Mesenchymal stem cell (in vitro differentiated cells and primary cell): ENCODE measurements at regions not wholly inside any gene's neighbourhood (a gene's known extent, or its start where the extent isn't known, plus 50 kb on each side); places are given as distances from the start of the nearest gene placed in this dataset.
"Not testable (repeated sequence)": the region's sequence is repeated elsewhere in the genome, so short reads cannot be mapped to it uniquely, and the experiment has no call there.

Experiments used
- DNase-seq: peaks from one replicate; pipeline ENCODE4 v3.0.0-alpha.2; 2013
- H2AFZ ChIP-seq: one replicate; pipeline ENCODE4 v1.6.1; 2013; ENCODE audit warnings: low read depth, mild to moderate bottlenecking, control low read depth, inconsistent platforms, low read length, moderate library complexity
- H2AK5ac ChIP-seq: 2 replicates; pipeline ENCODE4 v1.6.1; 2013; ENCODE audit warnings: low read length, moderate library complexity, mild to moderate bottlenecking, inconsistent platforms; ENCODE audit not compliant: severe bottlenecking
- H2BK120ac ChIP-seq: one replicate; pipeline ENCODE4 v1.6.1; 2013; ENCODE audit warnings: low read depth, mild to moderate bottlenecking, inconsistent platforms, low read length, moderate library complexity
- H2BK12ac ChIP-seq, 2 experiments: one replicate each; pipeline ENCODE4 v1.6.1; 2013; ENCODE audit warnings: inconsistent platforms in 2 of 2, low read length in 2 of 2, mild to moderate bottlenecking in 2 of 2, moderate library complexity in 2 of 2, control low read depth in 1 of 2
- H2BK15ac ChIP-seq: one replicate; pipeline ENCODE4 v1.6.1; 2013; ENCODE audit warnings: mild to moderate bottlenecking, low read depth, inconsistent platforms; ENCODE audit not compliant: poor library complexity, severe bottlenecking
- H2BK5ac ChIP-seq: 2 replicates; pipeline ENCODE4 v1.6.1; 2013; ENCODE audit warnings: low read depth, mild to moderate bottlenecking, low read length, control low read depth, inconsistent platforms; ENCODE audit not compliant: poor library complexity, severe bottlenecking
- H3K14ac ChIP-seq, 2 experiments: one replicate each; pipeline ENCODE4 v1.6.1; 2013; ENCODE audit warnings: inconsistent platforms in 2 of 2, low read length in 2 of 2, control low read depth in 1 of 2, mild to moderate bottlenecking in 1 of 2, moderate library complexity in 1 of 2
- H3K18ac ChIP-seq, 2 experiments: one replicate each; pipeline ENCODE4 v1.6.1; 2013; ENCODE audit warnings: inconsistent platforms in 2 of 2, low read length in 2 of 2, control low read depth in 1 of 2, low read depth in 1 of 2, mild to moderate bottlenecking in 1 of 2
- H3K23ac ChIP-seq, 2 experiments: one replicate each; pipeline ENCODE4 v1.6.1; 2013; ENCODE audit warnings: inconsistent platforms in 2 of 2, low read length in 2 of 2, mild to moderate bottlenecking in 2 of 2, moderate library complexity in 2 of 2, control low read depth in 1 of 2
- H3K27ac ChIP-seq: 2 replicates; pipeline ENCODE4 v1.5.1; 2013; ENCODE audit warnings: mild to moderate bottlenecking, moderate library complexity, low read length, control low read depth, inconsistent platforms; ENCODE audit not compliant: poor library complexity, severe bottlenecking
- H3K27me3 ChIP-seq, 2 experiments: 2 replicates each; pipeline versions ENCODE4 v1.6.1 to v1.7.0; 2013; ENCODE audit warnings: low read length in 2 of 2, mild to moderate bottlenecking in 2 of 2, moderate library complexity in 2 of 2, control low read depth in 1 of 2, inconsistent platforms in 1 of 2; ENCODE audit not compliant: control insufficient read depth in 1 of 2, insufficient read depth in 1 of 2
- H3K36me3 ChIP-seq, 2 experiments: 2 replicates each; pipeline versions ENCODE4 v1.6.1 to v1.7.0; 2013; ENCODE audit warnings: low read length in 2 of 2, control low read depth in 1 of 2, inconsistent platforms in 1 of 2, low read depth in 1 of 2, mild to moderate bottlenecking in 1 of 2; ENCODE audit not compliant: insufficient read depth in 2 of 2, control insufficient read depth in 1 of 2
- H3K4ac ChIP-seq, 2 experiments: one replicate each; pipeline ENCODE4 v1.6.1; 2013; ENCODE audit warnings: inconsistent platforms in 2 of 2, low read length in 2 of 2, mild to moderate bottlenecking in 2 of 2, moderate library complexity in 2 of 2, control low read depth in 1 of 2, low read depth in 1 of 2
- H3K4me1 ChIP-seq: 2 replicates; pipeline ENCODE4 v1.6.1; 2013; ENCODE audit warnings: low read depth, low read length, control low read depth; ENCODE audit not compliant: control insufficient read depth, insufficient read depth
- H3K4me2 ChIP-seq: 2 replicates; pipeline ENCODE4 v1.6.1; 2013; ENCODE audit warnings: low read length, mild to moderate bottlenecking, inconsistent platforms; ENCODE audit not compliant: poor library complexity, severe bottlenecking
- H3K4me3 ChIP-seq, 2 experiments: 2 replicates each; pipeline versions ENCODE4 v1.5.1 to v1.7.0; 2013; ENCODE audit warnings: low read length in 2 of 2, mild to moderate bottlenecking in 2 of 2, control low read depth in 1 of 2, low read depth in 1 of 2; ENCODE audit not compliant: insufficient read depth in 1 of 2
- H3K79me1 ChIP-seq: replicated peaks from 2 replicates; pipeline ENCODE4 v1.6.1; 2013; ENCODE audit warnings: mild to moderate bottlenecking, control low read depth, low read length, inconsistent platforms; ENCODE audit not compliant: poor library complexity, severe bottlenecking
- H3K9ac ChIP-seq: 2 replicates; pipeline ENCODE4 v1.7.0; 2013; ENCODE audit warnings: mild to moderate bottlenecking, low read length, moderate library complexity
- H3K9me3 ChIP-seq: 2 replicates; pipeline ENCODE4 v1.7.0; 2013; ENCODE audit warnings: mild to moderate bottlenecking, low read length; ENCODE audit not compliant: control insufficient read depth
- H4K8ac ChIP-seq: one replicate; pipeline ENCODE4 v1.6.1; 2013; ENCODE audit warnings: inconsistent platforms, mild to moderate bottlenecking, low read length, moderate library complexity
- H4K91ac ChIP-seq: one replicate; pipeline ENCODE4 v1.6.1; 2013; ENCODE audit warnings: mild to moderate bottlenecking, low read length, inconsistent platforms
- WGBS: methylation state at CpG from one replicate; pipeline ENCODE4 v1.1.7; 2013; ENCODE audit warnings: mixed read lengths; 5-methylcytosine and 5-hydroxymethylcytosine counted together

DNA sequence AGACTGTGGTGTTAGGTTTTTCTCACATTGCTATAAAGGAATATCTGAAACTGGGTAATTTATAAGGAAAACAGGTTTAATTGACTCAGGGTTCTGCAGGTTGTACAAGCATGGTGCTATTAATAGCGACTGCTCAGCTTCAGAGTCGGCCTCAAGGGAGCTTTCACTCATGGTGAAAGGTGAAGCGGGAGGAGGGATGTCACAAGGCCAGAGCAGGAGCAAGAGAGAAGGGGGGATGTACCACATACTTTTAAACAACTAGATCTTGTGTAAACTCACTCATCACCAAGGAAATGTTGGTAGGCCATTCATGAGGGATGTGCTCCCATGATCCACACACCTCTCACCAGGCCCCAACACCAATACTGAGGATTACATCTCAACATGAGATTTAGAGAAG is 313.2 kb downstream of the UBE2NL start:
- DNase-seq, H4K8ac ChIP-seq, H2BK15ac ChIP-seq, H2AFZ ChIP-seq, H2BK120ac ChIP-seq, H3K36me3 ChIP-seq, H2AK5ac ChIP-seq, H3K4ac ChIP-seq, H3K79me1 ChIP-seq, H3K18ac ChIP-seq, H3K14ac ChIP-seq, H3K9ac ChIP-seq, H3K4me2 ChIP-seq, H2BK12ac ChIP-seq, H3K4me1 ChIP-seq, H3K27ac ChIP-seq, H3K23ac ChIP-seq, H3K4me3 ChIP-seq, H4K91ac ChIP-seq, H2BK5ac ChIP-seq, H3K9me3 ChIP-seq, H3K27me3 ChIP-seq: not testable (repeated sequence)
- no CpG with 5 or more reads among the region's 3 CpGs for WGBS

DNA sequence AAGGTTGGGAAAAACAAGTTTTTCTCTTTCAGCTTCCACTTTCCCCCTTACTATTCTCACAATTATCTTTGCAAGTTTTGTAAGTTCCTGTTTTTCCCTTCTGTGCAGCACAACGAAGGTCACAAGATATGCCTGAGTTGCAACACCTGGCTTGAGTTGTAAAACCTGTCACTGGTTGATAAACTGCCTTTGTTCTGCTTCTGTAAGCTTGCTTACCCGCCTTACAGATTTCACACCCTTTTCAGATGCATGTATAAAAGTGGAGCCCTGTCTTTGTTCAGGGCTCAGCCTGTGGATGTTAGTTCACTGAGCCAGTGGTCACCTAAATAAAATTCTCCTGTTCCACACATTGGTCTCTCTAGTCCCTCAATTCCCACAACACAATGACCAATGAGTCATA is 318.9 kb downstream of the UBE2NL start:
- not testable (repeated sequence) for H3K4me1 ChIP-seq, H3K27ac ChIP-seq, DNase-seq, H2AK5ac ChIP-seq, H4K91ac ChIP-seq, H3K36me3 ChIP-seq, H3K18ac ChIP-seq, H2AFZ ChIP-seq, H3K27me3 ChIP-seq, H3K79me1 ChIP-seq, H3K14ac ChIP-seq, H2BK5ac ChIP-seq, H3K4ac ChIP-seq, H3K4me3 ChIP-seq, H3K4me2 ChIP-seq, H2BK120ac ChIP-seq, H2BK12ac ChIP-seq, H3K9me3 ChIP-seq, H3K9ac ChIP-seq, H2BK15ac ChIP-seq, H4K8ac ChIP-seq, H3K23ac ChIP-seq
- WGBS = no CpG with 5 or more reads among the region's 2 CpGs

DNA sequence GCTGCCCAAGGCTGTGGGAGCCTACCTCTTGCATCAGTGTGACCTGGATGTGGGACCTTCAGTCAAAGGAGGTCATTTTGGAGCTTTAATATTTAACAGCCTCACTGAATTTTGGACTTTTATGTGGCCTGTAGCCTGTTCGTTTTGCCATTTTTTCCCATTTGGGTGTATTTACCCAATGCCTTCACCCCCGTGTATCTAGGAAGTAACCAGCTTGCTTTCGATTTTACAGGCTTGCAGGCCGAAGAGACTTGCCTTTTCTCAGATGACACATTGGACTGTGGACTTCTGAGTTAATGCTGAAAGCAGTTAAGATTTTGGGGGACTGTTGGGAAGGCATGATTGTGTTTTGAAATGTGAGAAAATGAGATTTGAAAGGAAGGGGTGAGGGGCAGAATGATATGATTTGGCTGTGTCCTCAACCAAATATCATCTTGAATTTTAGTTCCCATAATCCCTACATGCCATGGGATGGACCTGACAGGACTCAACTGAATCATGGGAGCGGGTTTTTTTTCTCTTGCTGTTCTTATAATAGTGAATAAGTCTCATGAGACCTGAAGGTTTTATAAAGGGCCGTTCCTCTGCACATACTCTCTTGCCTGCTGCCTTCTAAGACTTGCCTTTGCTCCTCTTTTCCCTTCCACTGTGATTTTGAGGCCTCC is 324.6 kb downstream of the UBE2NL start:
- not testable (repeated sequence) for H3K79me1 ChIP-seq, H3K4me3 ChIP-seq, H4K91ac ChIP-seq, H3K23ac ChIP-seq, H3K14ac ChIP-seq, H2BK12ac ChIP-seq, H2BK120ac ChIP-seq, H3K27me3 ChIP-seq, H3K4me1 ChIP-seq, H2BK15ac ChIP-seq, H2AFZ ChIP-seq, H3K36me3 ChIP-seq, H3K18ac ChIP-seq, H2AK5ac ChIP-seq, H3K4me2 ChIP-seq, H3K4ac ChIP-seq, H3K9me3 ChIP-seq, H2BK5ac ChIP-seq, H3K27ac ChIP-seq, H3K9ac ChIP-seq, H4K8ac ChIP-seq, DNase-seq
- no CpG with 5 or more reads among the region's 6 CpGs for WGBS

GRCh38 chrX:144214651-144215050 is 330.8 kb downstream of the UBE2NL start:
- Histone ChIP-seq H3K14ac (no peak overlapping the region), H2BK5ac (no peak overlapping the region), H3K36me3 (no peaks in the 10 kb centered on the region), H3K18ac (no peak overlapping the region), H3K4me3 (no peak overlapping the region), H3K79me1 (no peaks in the 10 kb centered on the region), H4K91ac (no peak overlapping the region), H3K23ac (no peak overlapping the region), H2BK12ac (no peak overlapping the region), H2AK5ac (no peak overlapping the region), H3K9ac (no peak overlapping the region), H4K8ac (no peak overlapping the region), H2BK15ac (no peak overlapping the region), H3K27me3 (no peaks in the 10 kb centered on the region), H3K4me2 (no peak overlapping the region), H3K4ac (no peak overlapping the region), H2AFZ (no peak overlapping the region), H3K9me3 (no peaks in the 10 kb centered on the region), H3K27ac (no peak overlapping the region), H3K4me1 (no peaks in the 10 kb centered on the region), H2BK120ac (no peak overlapping the region)
- no peak for DNase-seq
